A549 (cell line): ENCODE measurements at regions not wholly inside any gene's neighbourhood (a gene's known extent, or its start where the extent isn't known, plus 50 kb on each side); places are given as distances from the start of the nearest gene placed in this dataset.
A peak's percentile ranks its signal among the peaks of the same experiment; 100 is the strongest.

Experiments
- ATAC-seq, 2 experiments: fragments of 200-7000 bp in 1 of 2; fragments of >200 bp in 1 of 2; cut with Nextera tagmentation in 1 of 2; cut with Tn5 transposase in 1 of 2; 3 replicates each; pipeline versions ENCODE4 v1.8.0 to v1.9.1; 2018 to 2020; ENCODE audit warnings: mild to moderate bottlenecking in 1 of 2, moderate library complexity in 1 of 2
- CTCF ChIA-PET: fragments of 300-600 bp; sonication (Branson Sonifier 250); formaldehyde crosslinking; extraction: SDS; loops from one replicate; lab custom pipeline; 2021; ENCODE audit warnings: antibody characterized with exemption, inconsistent platforms; lab: Yijun Ruan, JAX
- POLR2A ChIA-PET: fragments of 350-600 bp; formaldehyde crosslinking; extraction: SDS; loops from one replicate; lab custom pipeline; 2021; ENCODE audit warnings: antibody characterized with exemption, inconsistent platforms; lab: Yijun Ruan, JAX
- DNase-seq, 2 experiments: peaks; one replicate each; pipeline versions ENCODE4 v3.0.0 to v3.0.0-alpha.2; 2011 to 2016; ENCODE audit warnings: low read depth in 1 of 2, low spot score in 1 of 2
- FAIRE-seq: peaks from 2 replicates; lab custom pipeline; 2011; peaks lifted over from hg19 to GRCh38; lab: Jason Lieb, UNC
- H3K27ac ChIP-seq, 2 experiments: fragments of >200 bp; sonication (Bioruptor Twin); formaldehyde crosslinking; 3 replicates each; pipeline ENCODE4 v1.5.1; 2016 to 2017
- H3K4me1 ChIP-seq: fragments of >200 bp; sonication (Bioruptor Twin); formaldehyde crosslinking; 3 replicates; pipeline ENCODE4 v1.6.1; 2016
- H3K4me2 ChIP-seq: fragments of >200 bp; sonication (Bioruptor Twin); formaldehyde crosslinking; 3 replicates; pipeline ENCODE4 v1.6.1; 2016
- H3K4me3 ChIP-seq: fragments of >200 bp; sonication (Bioruptor Twin); formaldehyde crosslinking; 3 replicates; pipeline ENCODE4 v1.5.1; 2016
- H3K9me3 ChIP-seq: fragments of >200 bp; sonication (Bioruptor Twin); formaldehyde crosslinking; 3 replicates; pipeline ENCODE4 v1.6.1; 2016
- BHLHE40 ChIP-seq: IDR thresholded peaks from 2 replicates; pipeline ENCODE4 v1.6.1; 2012; ENCODE audit warnings: low read depth, low read length, inconsistent platforms
- EHMT2 ChIP-seq: fragments of 200-600 bp; sonication (generic); IDR thresholded peaks from 2 replicates; pipeline ENCODE4 v1.6.1; 2016; ENCODE audit warnings: antibody characterized with exemption, low read depth, mild to moderate bottlenecking, moderate library complexity
- FOSB ChIP-seq: fragments of 250-450 bp; sonication (Bioruptor Pico); IDR thresholded peaks from 2 replicates; pipeline ENCODE4 v1.5.0; 2020; ENCODE audit warnings: mild to moderate bottlenecking, moderate library complexity
- GATA3 ChIP-seq: IDR thresholded peaks from 2 replicates; pipeline ENCODE4 v1.6.1; 2012; ENCODE audit warnings: borderline replicate concordance
- HES2 ChIP-seq: fragments of >200 bp; sonication (Bioruptor Twin); formaldehyde crosslinking; IDR thresholded peaks from 2 replicates; pipeline ENCODE4 v1.6.1; 2016
- HEYL ChIP-seq: fragments of 250-450 bp; sonication (Bioruptor Pico); IDR thresholded peaks from 2 replicates; pipeline ENCODE4 v1.8.0; 2021; ENCODE audit warnings: mild to moderate bottlenecking, moderate library complexity
- HMGXB4 ChIP-seq: fragments of 250-450 bp; sonication (Bioruptor Pico); IDR thresholded peaks from 2 replicates; pipeline ENCODE4 v1.5.0; 2021; ENCODE audit warnings: mild to moderate bottlenecking, moderate library complexity, borderline replicate concordance
- HOXA7 ChIP-seq: fragments of 250-450 bp; sonication (Bioruptor Pico); IDR thresholded peaks from 2 replicates; pipeline ENCODE4 v1.5.0; 2020; ENCODE audit warnings: mild to moderate bottlenecking, moderate library complexity
- HOXB13 ChIP-seq: fragments of 250-450 bp; sonication (Bioruptor Pico); IDR thresholded peaks from 2 replicates; pipeline ENCODE4 v1.5.0; 2020; ENCODE audit warnings: low read depth, mild to moderate bottlenecking, moderate library complexity
- HOXB5 ChIP-seq: fragments of 250-450 bp; sonication (Bioruptor Pico); IDR thresholded peaks from 2 replicates; pipeline ENCODE4 v1.5.0; 2020; ENCODE audit warnings: mild to moderate bottlenecking, moderate library complexity
- KDM5A ChIP-seq: fragments of 200-600 bp; sonication (generic); IDR thresholded peaks from 2 replicates; pipeline ENCODE4 v1.6.1; 2016; ENCODE audit warnings: antibody characterized with exemption, mild to moderate bottlenecking
- MAFK ChIP-seq: fragments of 450-650 bp; IDR thresholded peaks from 2 replicates; pipeline ENCODE4 v1.6.1; 2014; ENCODE audit not compliant: partially characterized antibody
- MAX ChIP-seq: IDR thresholded peaks from 2 replicates; pipeline ENCODE4 v1.6.1; 2012
- MAZ ChIP-seq: fragments of 150-350 bp; IDR thresholded peaks from 2 replicates; pipeline ENCODE4 v1.6.1; 2014; ENCODE audit warnings: antibody characterized with exemption, low read depth, low read length, borderline replicate concordance
- NFE2L2 ChIP-seq: fragments of 150-350 bp; conservative IDR thresholded peaks from 2 replicates; pipeline ENCODE4 v1.6.1; 2014; ENCODE audit warnings: low read length
- NR3C1 ChIP-seq: fragments of >200 bp; sonication (Bioruptor Twin); formaldehyde crosslinking; IDR thresholded peaks from 3 replicates; pipeline ENCODE4 v1.6.1; 2017
- POLR2AphosphoS2 ChIP-seq: conservative IDR thresholded peaks from 2 replicates; pipeline ENCODE4 v1.6.1; 2012; ENCODE audit warnings: low read length, improper control_type of control experiment, inconsistent platforms
- RNF2 ChIP-seq: fragments of 200-600 bp; sonication (generic); IDR thresholded peaks from 2 replicates; pipeline ENCODE4 v1.6.1; 2016; ENCODE audit warnings: low read depth, mild to moderate bottlenecking, antibody characterized with exemption, moderate library complexity, borderline replicate concordance
- SREBF2 ChIP-seq: fragments of 450-650 bp; IDR thresholded peaks from 2 replicates; pipeline ENCODE4 v1.6.1; 2014; ENCODE audit warnings: mild to moderate bottlenecking, moderate library complexity
- ZC3H11A ChIP-seq: fragments of 450-650 bp; IDR thresholded peaks from 2 replicates; pipeline ENCODE4 v1.6.1; 2014; ENCODE audit warnings: antibody characterized with exemption, mild to moderate bottlenecking
- ZFP36 ChIP-seq: fragments of 450-650 bp; IDR thresholded peaks from 2 replicates; pipeline ENCODE4 v1.6.1; 2014; ENCODE audit warnings: borderline replicate concordance; ENCODE audit not compliant: partially characterized antibody
- ZNF302 ChIP-seq: fragments of 250-450 bp; sonication (Bioruptor Pico); IDR thresholded peaks from 2 replicates; pipeline ENCODE4 v1.9.0; 2021; ENCODE audit warnings: inconsistent platforms, mild to moderate bottlenecking, moderate library complexity
- WGBS: methylation state at CpG from one replicate; pipeline ENCODE4 v1.1.6; 2017; ENCODE audit errors: missing lambda C conversion rate; 5-methylcytosine and 5-hydroxymethylcytosine counted together
- TF ChIP-seq, protein P1 (sequence below): fragments of >200 bp; sonication (Bioruptor Twin); formaldehyde crosslinking; IDR thresholded peaks from 3 replicates; pipeline ENCODE4 v1.5.1; 2016

GRCh38 chr15:97401195-97401594 is 559.3 kb upstream of the ARRDC4 start (continued):
- TF ChIP-seq KDM5A (no peak), GATA3 (no peak)

- POLR2A ChIA-PET = no interaction called here
- WGBS = 8% methylated on average over 2 of the region's 2 CpGs
Measured at GRCh38 chr15:97401970-97402369, 558.5 kb upstream of the ARRDC4 start.

DNA sequence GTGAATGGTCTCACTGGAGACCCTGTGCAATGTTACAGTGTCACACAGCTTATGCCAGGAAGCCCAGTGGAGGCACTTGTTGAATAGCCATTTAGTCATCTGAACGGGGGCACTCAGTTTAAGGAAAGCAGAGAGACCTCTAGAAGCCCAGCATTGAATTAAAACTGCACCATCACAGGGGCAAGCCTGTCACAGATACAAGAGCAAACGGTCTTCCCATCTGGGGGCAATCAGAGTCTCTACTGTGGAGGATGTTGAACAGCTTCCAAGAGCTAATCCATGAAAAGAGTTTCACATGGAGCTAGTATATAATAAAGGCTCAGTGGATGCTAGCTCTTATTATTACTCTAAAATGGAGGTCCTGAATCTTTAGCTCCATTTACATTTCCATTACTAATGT is 553.7 kb upstream of the ARRDC4 start:
- ChIA-PET CTCF (no interaction called here), POLR2A (no interaction called here)
- Histone ChIP-seq H3K4me1 (no peaks in the 10 kb centered on the region), H3K27ac (no peak overlapping the region), H3K4me2 (no peak overlapping the region), H3K4me3 (no peak overlapping the region), H3K9me3 (peaks cover 8% of the 10 kb centered on the region; the same call in 1 of the 3 replicates)
- FAIRE-seq (no peak), ATAC-seq (no peak), DNase-seq (no peak)
- WGBS = 10% methylated on average over 2 of the region's 2 CpGs
- TF ChIP-seq ZFP36 (no peak), HES2 (no peak)

More at GRCh38 chr15:97401970-97402369, 558.5 kb upstream of the ARRDC4 start:
- H3K9me3 ChIP-seq = peaks cover 3% of the 10 kb centered on the region; the same call in 1 of the 3 replicates
- H3K4me3 ChIP-seq = no peak overlapping the region
- TF ChIP-seq HOXB13 (CRISPR knock-in tag) = no peak
- TF ChIP-seq MAFK = peak; percentile 77
- CTCF ChIA-PET = no interaction called here
- FAIRE-seq (no peak), ATAC-seq (no peak), DNase-seq (no peak)
- H3K4me2 ChIP-seq = no peak overlapping the region
- no peaks in the 10 kb centered on the region for H3K4me1 ChIP-seq
- H3K27ac ChIP-seq = no peak overlapping the region

GRCh38 chr15:97410897-97411575 is 549.5 kb upstream of the ARRDC4 start:
- CTCF ChIA-PET = no interaction called here
- no peak for ATAC-seq
- TF ChIP-seq ZNF302 (CRISPR knock-in tag) (no peak), HOXB5 (CRISPR knock-in tag) (no peak), HEYL (no peak), SREBF2 (no peak), HES2 (no peak), MAX (no peak), FOSB (CRISPR knock-in tag) (no peak)
- no peak overlapping the region for H3K4me3 ChIP-seq
- no peak overlapping the region for H3K27ac ChIP-seq
- H3K4me1 ChIP-seq = no peaks in the 10 kb centered on the region
- WGBS = 5% methylated on average over 5 of the region's 5 CpGs
- POLR2A ChIA-PET = no interaction called here
- FAIRE-seq = no peak
- no peak for DNase-seq
- H3K9me3 ChIP-seq = 0 out of 3 replicates have a peak, but pooled peaks cover 5% of the 10 kb centered on the region
- no peak overlapping the region for H3K4me2 ChIP-seq

- no peak overlapping the region for H3K4me2 ChIP-seq
- CTCF ChIA-PET = no interaction called here
- TF ChIP-seq MAFK (no peak), FOSB (CRISPR knock-in tag) (no peak), EHMT2 (no peak), BHLHE40 (no peak), HEYL (no peak), RNF2 (no peak), KDM5A (no peak), HOXA7 (CRISPR knock-in tag) (no peak), HMGXB4 (CRISPR knock-in tag) (no peak), NR3C1 (no peak), POLR2AphosphoS2 (no peak), MAZ (no peak), NFE2L2 (no peak), ZC3H11A (no peak), HES2 (no peak)
- TF ChIP-seq, protein P1, sequence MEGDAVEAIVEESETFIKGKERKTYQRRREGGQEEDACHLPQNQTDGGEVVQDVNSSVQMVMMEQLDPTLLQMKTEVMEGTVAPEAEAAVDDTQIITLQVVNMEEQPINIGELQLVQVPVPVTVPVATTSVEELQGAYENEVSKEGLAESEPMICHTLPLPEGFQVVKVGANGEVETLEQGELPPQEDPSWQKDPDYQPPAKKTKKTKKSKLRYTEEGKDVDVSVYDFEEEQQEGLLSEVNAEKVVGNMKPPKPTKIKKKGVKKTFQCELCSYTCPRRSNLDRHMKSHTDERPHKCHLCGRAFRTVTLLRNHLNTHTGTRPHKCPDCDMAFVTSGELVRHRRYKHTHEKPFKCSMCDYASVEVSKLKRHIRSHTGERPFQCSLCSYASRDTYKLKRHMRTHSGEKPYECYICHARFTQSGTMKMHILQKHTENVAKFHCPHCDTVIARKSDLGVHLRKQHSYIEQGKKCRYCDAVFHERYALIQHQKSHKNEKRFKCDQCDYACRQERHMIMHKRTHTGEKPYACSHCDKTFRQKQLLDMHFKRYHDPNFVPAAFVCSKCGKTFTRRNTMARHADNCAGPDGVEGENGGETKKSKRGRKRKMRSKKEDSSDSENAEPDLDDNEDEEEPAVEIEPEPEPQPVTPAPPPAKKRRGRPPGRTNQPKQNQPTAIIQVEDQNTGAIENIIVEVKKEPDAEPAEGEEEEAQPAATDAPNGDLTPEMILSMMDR = no peak
- WGBS = 2% methylated on average over 1 of the region's 1 CpG
- no peaks in the 10 kb centered on the region for H3K4me1 ChIP-seq
- ATAC-seq (no peak), FAIRE-seq (no peak), DNase-seq (no peak)
- no peak overlapping the region for H3K4me3 ChIP-seq
- POLR2A ChIA-PET = no interaction called here
- no peak overlapping the region for H3K27ac ChIP-seq
- no peaks in the 10 kb centered on the region; the same call in 2 of the 3 replicates for H3K9me3 ChIP-seq
Measured at GRCh38 chr15:97420130-97420529, 540.4 kb upstream of the ARRDC4 start.
